Right ventricle myocardium superior (tissue), 1 donor: ENCODE measurements at regions not wholly inside any gene's neighbourhood (a gene's known extent, or its start where the extent isn't known, plus 50 kb on each side); places are given as distances from the start of the nearest gene placed in this dataset.

Experiments used
- ATAC-seq: fragments of 200-7000 bp; cut with Tn5 transposase; one replicate; pipeline ENCODE4 v1.9.1; 2020; ENCODE audit warnings: mild to moderate bottlenecking; ENCODE audit not compliant: poor library complexity
- DNase-seq: peaks from one replicate; pipeline ENCODE4 v3.0.0-alpha.2; 2020
- intact Hi-C: fragments of 100-400 bp; cut with DNase I; formaldehyde crosslinking; loops from one replicate; pipeline ENCODE4 v1.11.2; 2022
- donor health status: DM: no; HTN: yes; CAD: no; lungs with severe emphysema.

- DNase-seq (no peak), ATAC-seq (no peak)
- intact Hi-C loops, result no loop called here
These were observed 621.7 kb downstream of the KCNJ3 start for GRCh38 chr2:155320236-155320635.

- ATAC-seq, result no peak
- DNase-seq, result no peak
- intact Hi-C loops, result no loop called here
These were observed 620.2 kb downstream of the KCNJ3 start for GRCh38 chr2:155318710-155319109.

- intact Hi-C loops, result no loop called here
- DNase-seq (no peak), ATAC-seq (no peak)
These were observed 617.3 kb downstream of the KCNJ3 start for GRCh38 chr2:155315768-155316167.

- no peak for DNase-seq
- intact Hi-C loops, result no loop called here
- no peak for ATAC-seq
These were observed 612.1 kb downstream of the KCNJ3 start for GRCh38 chr2:155310589-155310988.

- DNase-seq, result no peak
- intact Hi-C loops, result no loop called here
- ATAC-seq, result no peak
These were observed 611.0 kb downstream of the KCNJ3 start for GRCh38 chr2:155309483-155309882.

- intact Hi-C loops, result no loop called here
- DNase-seq (no peak), ATAC-seq (no peak)
These were observed 610.0 kb downstream of the KCNJ3 start for GRCh38 chr2:155308367-155309009.

- DNase-seq, result no peak
- no peak for ATAC-seq
- intact Hi-C loops, result no loop called here
These were observed 602.7 kb downstream of the KCNJ3 start for GRCh38 chr2:155301221-155301620.

GRCh38 chr2:155298001-155298400 is 599.5 kb downstream of the KCNJ3 start:
- DNase-seq, result no peak
- ATAC-seq, result no peak
- intact Hi-C loops, result no loop called here

GRCh38 chr2:155294358-155294757 is 595.9 kb downstream of the KCNJ3 start:
- no peak for DNase-seq
- intact Hi-C loops, result no loop called here
- ATAC-seq, result no peak

GRCh38 chr2:155281907-155282306 is 583.4 kb downstream of the KCNJ3 start:
- intact Hi-C loops, result no loop called here
- ATAC-seq (no peak), DNase-seq (no peak)

GRCh38 chr2:155273323-155273722 is 574.8 kb downstream of the KCNJ3 start:
- intact Hi-C loops, result no loop called here
- DNase-seq, result no peak
- no peak for ATAC-seq

GRCh38 chr2:155266583-155266982 is 568.1 kb downstream of the KCNJ3 start:
- ATAC-seq, result no peak
- no peak for DNase-seq
- intact Hi-C loops, result no loop called here

GRCh38 chr2:155266109-155266508 is 567.6 kb downstream of the KCNJ3 start:
- DNase-seq (no peak), ATAC-seq (no peak)
- intact Hi-C loops, result no loop called here

GRCh38 chr2:155256803-155257202 is 558.3 kb downstream of the KCNJ3 start:
- DNase-seq (no peak), ATAC-seq (no peak)
- intact Hi-C loops, result no loop called here

- ATAC-seq (no peak), DNase-seq (no peak)
- intact Hi-C loops, result no loop called here
These were observed 552.3 kb downstream of the KCNJ3 start for GRCh38 chr2:155250800-155251199.

GRCh38 chr2:155240176-155240575 is 541.7 kb downstream of the KCNJ3 start:
- intact Hi-C loops, result no loop called here
- ATAC-seq (no peak), DNase-seq (no peak)

- DNase-seq (no peak), ATAC-seq (no peak)
- intact Hi-C loops, result no loop called here
These were observed 537.2 kb downstream of the KCNJ3 start for GRCh38 chr2:155235710-155236109.

GRCh38 chr2:155223781-155224406 is 525.4 kb downstream of the KCNJ3 start:
- ATAC-seq, result no peak
- intact Hi-C loops, result no loop called here
- DNase-seq, result no peak

GRCh38 chr2:155218945-155219344 is 520.5 kb downstream of the KCNJ3 start:
- ATAC-seq (no peak), DNase-seq (no peak)
- intact Hi-C loops, result no loop called here

- intact Hi-C loops, result no loop called here
- DNase-seq (no peak), ATAC-seq (no peak)
These were observed 519.9 kb downstream of the KCNJ3 start for GRCh38 chr2:155218292-155218924.
